Gastrocnemius medialis (tissue), 4 donors: ENCODE measurements at regions not wholly inside any gene's neighbourhood (a gene's known extent, or its start where the extent isn't known, plus 50 kb on each side); places are given as distances from the start of the nearest gene placed in this dataset.

Experiments
- CTCF ChIP-seq, 5 experiments: fragments of 450-650 bp in 3 of 5; fragments of 200-600 bp in 2 of 5; sonication (generic) in 2 of 5; IDR thresholded peaks in 4 of 5; conservative IDR thresholded peaks in 1 of 5; 1 replicate in 4 of 5; 2 replicates in 1 of 5; pipeline ENCODE4 v1.5.1; 2016 to 2019; ENCODE audit warnings: antibody characterized with exemption in 5 of 5, mild to moderate bottlenecking in 3 of 5, moderate library complexity in 3 of 5
- POLR2A ChIP-seq, 2 donors: fragments of 450-650 bp; IDR thresholded peaks; one replicate each; pipeline ENCODE4 v1.6.1; 2017; ENCODE audit warnings: antibody characterized with exemption in 2 of 2, mild to moderate bottlenecking in 2 of 2, moderate library complexity in 2 of 2

- no peak for TF ChIP-seq CTCF (IDR thresholded peaks at IDR 0.05 in 4 of 5, conservative IDR thresholded peaks at IDR 0.05 in 1 of 5)
- no peak for TF ChIP-seq POLR2A (IDR thresholded peaks at IDR 0.05)
These were observed 158.7 kb upstream of the ROBO1 start for GRCh38 chr3:79926522-79926921.
